Fibroblast of lung (primary cell): ENCODE measurements at regions not wholly inside any gene's neighbourhood (a gene's known extent, or its start where the extent isn't known, plus 50 kb on each side); places are given as distances from the start of the nearest gene placed in this dataset.

Experiments used
- DNase-seq, 2 donors: peaks; one replicate each; pipeline versions ENCODE4 v3.0.0 to v3.0.0-alpha.2; 2010; ENCODE audit warnings: low read depth in 2 of 2
- H2AFZ ChIP-seq: 2 replicates; pipeline ENCODE4 v1.5.1; 2012; ENCODE audit warnings: low read length, control low read depth, inconsistent platforms
- H3K27ac ChIP-seq: 2 replicates; pipeline ENCODE4 v1.5.1; 2011; ENCODE audit warnings: low read length, control low read depth; ENCODE audit not compliant: insufficient read depth
- H3K27me3 ChIP-seq: 2 replicates; pipeline ENCODE4 v1.5.1; 2011; ENCODE audit warnings: mild to moderate bottlenecking, low read length; ENCODE audit not compliant: control insufficient read depth, insufficient read depth
- H3K36me3 ChIP-seq: 2 replicates; pipeline ENCODE4 v1.5.1; 2011; ENCODE audit warnings: low read length; ENCODE audit not compliant: control insufficient read depth, insufficient read depth
- H3K4me1 ChIP-seq: 2 replicates; pipeline ENCODE4 v1.5.1; 2011; ENCODE audit warnings: low read length; ENCODE audit not compliant: control insufficient read depth, insufficient read depth; ENCODE audit errors: extremely low read depth
- H3K4me2 ChIP-seq: 2 replicates; pipeline ENCODE4 v1.5.1; 2011; ENCODE audit warnings: low read length, control low read depth; ENCODE audit not compliant: insufficient read depth; ENCODE audit errors: extremely low read depth
- H3K4me3 ChIP-seq, 4 experiments: fragments of 200-600 bp in 1 of 4; sonication (generic) in 1 of 4; replicated peaks in 1 of 4; 2 replicates each; pipeline ENCODE4 v1.5.1; 2011 to 2016; ENCODE audit warnings: low read length in 4 of 4, low read depth in 3 of 4, mild to moderate bottlenecking in 3 of 4, control low read depth in 2 of 4, inconsistent platforms in 1 of 4, mixed read lengths in 1 of 4; ENCODE audit not compliant: insufficient read depth in 1 of 4; ENCODE audit errors: control extremely low read depth in 1 of 4
- H3K79me2 ChIP-seq: 2 replicates; pipeline ENCODE4 v1.5.1; 2012; ENCODE audit warnings: mild to moderate bottlenecking, low read length, inconsistent platforms; ENCODE audit not compliant: control insufficient read depth, insufficient read depth
- H3K9ac ChIP-seq: 2 replicates; pipeline ENCODE4 v1.5.1; 2011; ENCODE audit warnings: mild to moderate bottlenecking, low read length, control low read depth; ENCODE audit not compliant: insufficient read depth
- H3K9me3 ChIP-seq: 2 replicates; pipeline ENCODE4 v1.5.1; 2012; ENCODE audit warnings: low read depth, low read length; ENCODE audit not compliant: control insufficient read depth, insufficient read depth
- H4K20me1 ChIP-seq: 2 replicates; pipeline ENCODE4 v1.5.1; 2011; ENCODE audit warnings: low read length; ENCODE audit not compliant: control insufficient read depth, insufficient read depth; ENCODE audit errors: extremely low read depth
- CTCF ChIP-seq, 2 donors: IDR thresholded peaks in 1 of 2; conservative IDR thresholded peaks in 1 of 2; 1 replicate in 1 of 2; 2 replicates in 1 of 2; pipeline ENCODE4 v1.5.1; 2011 to 2012; ENCODE audit warnings: low read length in 2 of 2, control low read depth in 1 of 2, inconsistent platforms in 1 of 2, low read depth in 1 of 2, mild to moderate bottlenecking in 1 of 2
- EZH2 ChIP-seq: IDR thresholded peaks from 2 replicates; pipeline ENCODE4 v1.5.1; 2012; ENCODE audit warnings: low read length, control low read depth, mild to moderate bottlenecking; ENCODE audit errors: missing control alignments

- H3K27ac ChIP-seq, result no peak overlapping the region
- no peaks in the 10 kb centered on the region for H3K36me3 ChIP-seq
- TF ChIP-seq CTCF (conservative IDR thresholded peaks at IDR 0.05 in 1 of 2, IDR thresholded peaks at IDR 0.05 in 1 of 2; ENCODE audit: low read depth in 1 of 2, low read length in 2 of 2) (no peak), EZH2 (no peak)
- no peaks in the 10 kb centered on the region for H3K4me1 ChIP-seq
- no peaks in the 10 kb centered on the region for H3K9me3 ChIP-seq
- H3K79me2 ChIP-seq, result no peaks in the 10 kb centered on the region
- H3K27me3 ChIP-seq, result no peaks in the 10 kb centered on the region
- no peak overlapping the region for H3K4me2 ChIP-seq
- DNase-seq, result no peak
- H3K4me3 ChIP-seq, result no peak overlapping the region
- no peaks in the 10 kb centered on the region for H4K20me1 ChIP-seq
- H3K9ac ChIP-seq, result no peak overlapping the region
- H2AFZ ChIP-seq, result no peak overlapping the region
Measured at GRCh38 chr5:89008291-89008690, 125.3 kb upstream of the MEF2C start.

GRCh38 chr5:89005990-89006389, 123.0 kb upstream of the MEF2C start:
- peak in 1 of 2 donors; percentile 29 for DNase-seq
- Histone ChIP-seq H3K79me2 (no peaks in the 10 kb centered on the region), H3K27ac (no peak overlapping the region), H3K9ac (no peak overlapping the region), H3K4me1 (no peaks in the 10 kb centered on the region), H3K27me3 (no peaks in the 10 kb centered on the region), H3K4me2 (no peak overlapping the region), H2AFZ (no peak overlapping the region), H3K4me3 (no peak overlapping the region), H3K9me3 (no peaks in the 10 kb centered on the region), H4K20me1 (no peaks in the 10 kb centered on the region), H3K36me3 (no peaks in the 10 kb centered on the region)
- TF ChIP-seq EZH2 (no peak), CTCF (conservative IDR thresholded peaks at IDR 0.05 in 1 of 2, IDR thresholded peaks at IDR 0.05 in 1 of 2; ENCODE audit: low read depth in 1 of 2, low read length in 2 of 2) (no peak)

- no peaks in the 10 kb centered on the region for H4K20me1 ChIP-seq
- H3K9me3 ChIP-seq, result no peaks in the 10 kb centered on the region
- H3K4me3 ChIP-seq, result no peak overlapping the region
- no peak overlapping the region for H3K27ac ChIP-seq
- H3K36me3 ChIP-seq, result no peaks in the 10 kb centered on the region
- DNase-seq, result no peak
- H3K4me2 ChIP-seq, result no peak overlapping the region
- H2AFZ ChIP-seq, result no peak overlapping the region
- H3K4me1 ChIP-seq, result no peaks in the 10 kb centered on the region
- no peaks in the 10 kb centered on the region for H3K79me2 ChIP-seq
- no peaks in the 10 kb centered on the region for H3K27me3 ChIP-seq
- H3K9ac ChIP-seq, result no peak overlapping the region
- no peak for TF ChIP-seq CTCF (conservative IDR thresholded peaks at IDR 0.05 in 1 of 2, IDR thresholded peaks at IDR 0.05 in 1 of 2; ENCODE audit: low read depth in 1 of 2, low read length in 2 of 2)
- TF ChIP-seq EZH2, result no peak
Measured at GRCh38 chr5:89004379-89004778, 121.4 kb upstream of the MEF2C start.
